HL-60 (cell line): ENCODE measurements at regions not wholly inside any gene's neighbourhood (a gene's known extent, or its start where the extent isn't known, plus 50 kb on each side); places are given as distances from the start of the nearest gene placed in this dataset.

ENCODE experiments used
- CTCF ChIP-seq: IDR thresholded peaks from one replicate; pipeline ENCODE4 v1.5.1; 2011; ENCODE audit warnings: low read length, control low read depth, inconsistent platforms; ENCODE audit not compliant: insufficient read depth
- GABPA ChIP-seq: IDR thresholded peaks from 2 replicates; pipeline ENCODE4 v1.6.1; 2012; ENCODE audit warnings: low read depth
- POLR2AphosphoS5 ChIP-seq: IDR thresholded peaks from 2 replicates; pipeline ENCODE4 v1.6.1; 2012; ENCODE audit warnings: low read depth
- SPI1 ChIP-seq: IDR thresholded peaks from 2 replicates; pipeline ENCODE4 v1.6.1; 2012; ENCODE audit warnings: low read depth, mild to moderate bottlenecking, borderline replicate concordance
- TF ChIP-seq, protein P1 (sequence below): IDR thresholded peaks from 2 replicates; pipeline ENCODE4 v1.6.1; 2012; ENCODE audit warnings: low read depth; ENCODE audit not compliant: insufficient replicate concordance

DNA sequence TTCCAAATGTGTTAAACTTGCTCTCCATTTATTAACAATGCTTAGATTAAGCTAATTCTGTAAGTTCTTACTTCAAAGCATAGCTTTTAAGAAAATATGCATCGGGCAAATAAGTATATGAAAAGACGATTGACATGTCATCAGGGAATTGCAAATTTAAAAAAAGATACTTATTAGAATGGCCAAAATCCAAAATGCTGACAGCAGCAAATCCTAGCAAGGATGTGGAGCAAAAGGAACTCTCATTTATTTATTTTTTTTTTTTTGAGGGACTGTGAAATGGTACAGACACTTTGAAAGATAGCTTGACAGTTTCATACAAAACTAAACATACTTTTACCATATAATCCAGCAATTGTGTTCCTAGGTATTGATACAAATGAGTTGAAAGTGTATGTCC is 779.5 kb upstream of the MDGA2 start:
- TF ChIP-seq CTCF (no peak), POLR2AphosphoS5 (no peak), GABPA (no peak), SPI1 (no peak)
- TF ChIP-seq, protein P1, sequence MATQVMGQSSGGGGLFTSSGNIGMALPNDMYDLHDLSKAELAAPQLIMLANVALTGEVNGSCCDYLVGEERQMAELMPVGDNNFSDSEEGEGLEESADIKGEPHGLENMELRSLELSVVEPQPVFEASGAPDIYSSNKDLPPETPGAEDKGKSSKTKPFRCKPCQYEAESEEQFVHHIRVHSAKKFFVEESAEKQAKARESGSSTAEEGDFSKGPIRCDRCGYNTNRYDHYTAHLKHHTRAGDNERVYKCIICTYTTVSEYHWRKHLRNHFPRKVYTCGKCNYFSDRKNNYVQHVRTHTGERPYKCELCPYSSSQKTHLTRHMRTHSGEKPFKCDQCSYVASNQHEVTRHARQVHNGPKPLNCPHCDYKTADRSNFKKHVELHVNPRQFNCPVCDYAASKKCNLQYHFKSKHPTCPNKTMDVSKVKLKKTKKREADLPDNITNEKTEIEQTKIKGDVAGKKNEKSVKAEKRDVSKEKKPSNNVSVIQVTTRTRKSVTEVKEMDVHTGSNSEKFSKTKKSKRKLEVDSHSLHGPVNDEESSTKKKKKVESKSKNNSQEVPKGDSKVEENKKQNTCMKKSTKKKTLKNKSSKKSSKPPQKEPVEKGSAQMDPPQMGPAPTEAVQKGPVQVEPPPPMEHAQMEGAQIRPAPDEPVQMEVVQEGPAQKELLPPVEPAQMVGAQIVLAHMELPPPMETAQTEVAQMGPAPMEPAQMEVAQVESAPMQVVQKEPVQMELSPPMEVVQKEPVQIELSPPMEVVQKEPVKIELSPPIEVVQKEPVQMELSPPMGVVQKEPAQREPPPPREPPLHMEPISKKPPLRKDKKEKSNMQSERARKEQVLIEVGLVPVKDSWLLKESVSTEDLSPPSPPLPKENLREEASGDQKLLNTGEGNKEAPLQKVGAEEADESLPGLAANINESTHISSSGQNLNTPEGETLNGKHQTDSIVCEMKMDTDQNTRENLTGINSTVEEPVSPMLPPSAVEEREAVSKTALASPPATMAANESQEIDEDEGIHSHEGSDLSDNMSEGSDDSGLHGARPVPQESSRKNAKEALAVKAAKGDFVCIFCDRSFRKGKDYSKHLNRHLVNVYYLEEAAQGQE, result no peak
